NCI-H1436 (cell line): ENCODE measurements at regions not wholly inside any gene's neighbourhood (a gene's known extent, or its start where the extent isn't known, plus 50 kb on each side); places are given as distances from the start of the nearest gene placed in this dataset.
A peak's percentile ranks its signal among the peaks of the same experiment; 100 is the strongest.

ENCODE experiments used
- DNase-seq: peaks from one replicate; lab custom pipeline; 2025; lab: John Stamatoyannopoulos, UW

- DNase-seq = no peak
Measured at GRCh38 chrX:10818651-10819050, 198.3 kb upstream of the MID1 start.

- DNase-seq = no peak
Measured at GRCh38 chrX:10819973-10820372, 199.6 kb upstream of the MID1 start.

GRCh38 chrX:10821293-10821692 lies 200.9 kb upstream of the MID1 start:
- no peak for DNase-seq

- DNase-seq = no peak
Measured at GRCh38 chrX:10828036-10828435, 207.7 kb upstream of the MID1 start.

- peak; percentile 8 for DNase-seq
Measured at GRCh38 chrX:10828640-10829039, 208.3 kb upstream of the MID1 start.

- DNase-seq = peak; percentile 59
Measured at GRCh38 chrX:10831716-10832502, 211.5 kb upstream of the MID1 start.

GRCh38 chrX:10833299-10834169 lies 213.1 kb upstream of the MID1 start:
- no peak for DNase-seq

- no peak for DNase-seq
Measured at GRCh38 chrX:10841579-10841978, 221.2 kb upstream of the MID1 start.

- no peak for DNase-seq
Measured at GRCh38 chrX:10842646-10843045, 222.3 kb upstream of the MID1 start.

GRCh38 chrX:10847333-10847732 lies 226.9 kb upstream of the MID1 start:
- DNase-seq = no peak

GRCh38 chrX:10851809-10852208 lies 231.4 kb upstream of the MID1 start:
- DNase-seq = no peak

GRCh38 chrX:10854594-10854993 lies 234.2 kb upstream of the MID1 start:
- DNase-seq = no peak

GRCh38 chrX:10855845-10856244 lies 235.5 kb upstream of the MID1 start:
- DNase-seq = no peak

- DNase-seq = no peak
Measured at GRCh38 chrX:10856797-10857196, 236.4 kb upstream of the MID1 start.

- no peak for DNase-seq
Measured at GRCh38 chrX:10859353-10859752, 239.0 kb upstream of the MID1 start.

GRCh38 chrX:10875995-10876394 lies 235.1 kb upstream of the HCCS start:
- DNase-seq = no peak

GRCh38 chrX:10882484-10882883 lies 228.6 kb upstream of the HCCS start:
- no peak for DNase-seq

GRCh38 chrX:10884246-10884645 lies 226.9 kb upstream of the HCCS start:
- no peak for DNase-seq

- DNase-seq = no peak
Measured at GRCh38 chrX:10892621-10893225, 218.4 kb upstream of the HCCS start.

GRCh38 chrX:10893366-10893765 lies 217.8 kb upstream of the HCCS start:
- DNase-seq = no peak

- no peak for DNase-seq
Measured at GRCh38 chrX:10893976-10894375, 217.2 kb upstream of the HCCS start.

- no peak for DNase-seq
Measured at GRCh38 chrX:10897768-10898167, 213.4 kb upstream of the HCCS start.
